ENCODE measurements at regions not wholly inside any gene's neighbourhood (a gene's known extent, or its start where the extent isn't known, plus 50 kb on each side); places are given as distances from the start of the nearest gene placed in this dataset.
"Not testable (repeated sequence)": the region's sequence is repeated elsewhere in the genome, so short reads cannot be mapped to it uniquely, and the experiment has no call there.

- DNase-seq (ENCODE audit: low read depth in 2 of 2), result no peak
Measured at GRCh38 chr5:162209005-162209605, 141.5 kb downstream of the GABRG2 start.

- DNase-seq (ENCODE audit: low read depth in 2 of 2), result no peak
Measured at GRCh38 chr5:162214551-162214950, 147.0 kb downstream of the GABRG2 start.

GRCh38 chr5:162217037-162217436 lies 149.5 kb downstream of the GABRG2 start:
- no peak for DNase-seq (ENCODE audit: low read depth in 2 of 2)

GRCh38 chr5:162221910-162222309 lies 154.3 kb downstream of the GABRG2 start:
- no peak for DNase-seq (ENCODE audit: low read depth in 2 of 2)

- no peak for DNase-seq (ENCODE audit: low read depth in 2 of 2)
Measured at GRCh38 chr5:162227075-162227474, 159.5 kb downstream of the GABRG2 start.

GRCh38 chr5:162230348-162230747 lies 162.8 kb downstream of the GABRG2 start:
- DNase-seq (ENCODE audit: low read depth in 2 of 2), result no peak

- DNase-seq (ENCODE audit: low read depth in 2 of 2), result no peak
Measured at GRCh38 chr5:162231522-162231921, 163.9 kb downstream of the GABRG2 start.

- no peak for DNase-seq (ENCODE audit: low read depth in 2 of 2)
Measured at GRCh38 chr5:162240734-162241133, 173.2 kb downstream of the GABRG2 start.

GRCh38 chr5:162242416-162242815 lies 174.8 kb downstream of the GABRG2 start:
- DNase-seq (ENCODE audit: low read depth in 2 of 2), result no peak

- DNase-seq (ENCODE audit: low read depth in 2 of 2), result no peak
Measured at GRCh38 chr5:162243651-162244050, 176.1 kb downstream of the GABRG2 start.

- DNase-seq (ENCODE audit: low read depth in 2 of 2), result no peak
Measured at GRCh38 chr5:162248107-162248713, 180.6 kb downstream of the GABRG2 start.

- no peak for DNase-seq (ENCODE audit: low read depth in 2 of 2)
Measured at GRCh38 chr5:162256711-162257110, 189.1 kb downstream of the GABRG2 start.

GRCh38 chr5:162268694-162269481 lies 201.3 kb downstream of the GABRG2 start:
- no peak for DNase-seq (ENCODE audit: low read depth in 2 of 2)

GRCh38 chr5:162272417-162272816 lies 204.8 kb downstream of the GABRG2 start:
- no peak for DNase-seq (ENCODE audit: low read depth in 2 of 2)

GRCh38 chr5:162274679-162275078 lies 207.1 kb downstream of the GABRG2 start:
- no peak for DNase-seq (ENCODE audit: low read depth in 2 of 2)

GRCh38 chr5:162275387-162275786 lies 207.8 kb downstream of the GABRG2 start:
- not testable (repeated sequence) for DNase-seq (ENCODE audit: low read depth in 2 of 2)

- no peak for DNase-seq (ENCODE audit: low read depth in 2 of 2)
Measured at GRCh38 chr5:162282191-162282590, 214.6 kb downstream of the GABRG2 start.

- no peak for DNase-seq (ENCODE audit: low read depth in 2 of 2)
Measured at GRCh38 chr5:162283609-162284008, 216.0 kb downstream of the GABRG2 start.

- DNase-seq (ENCODE audit: low read depth in 2 of 2), result no peak
Measured at GRCh38 chr5:162288647-162289296, 221.2 kb downstream of the GABRG2 start.

- DNase-seq (ENCODE audit: low read depth in 2 of 2), result no peak
Measured at GRCh38 chr5:162289489-162289888, 221.9 kb downstream of the GABRG2 start.

GRCh38 chr5:162299793-162300192 lies 232.2 kb downstream of the GABRG2 start:
- DNase-seq (ENCODE audit: low read depth in 2 of 2), result no peak

- DNase-seq (ENCODE audit: low read depth in 2 of 2), result no peak
Measured at GRCh38 chr5:162301356-162301755, 233.8 kb downstream of the GABRG2 start.

- no peak for DNase-seq (ENCODE audit: low read depth in 2 of 2)
Measured at GRCh38 chr5:162323466-162323865, 255.9 kb downstream of the GABRG2 start.
